A549 (cell line): ENCODE measurements at regions not wholly inside any gene's neighbourhood (a gene's known extent, or its start where the extent isn't known, plus 50 kb on each side); places are given as distances from the start of the nearest gene placed in this dataset.

Experiments
- CTCF ChIP-seq: fragments of >200 bp; sonication (Bioruptor Twin); formaldehyde crosslinking; IDR thresholded peaks from 3 replicates; pipeline ENCODE4 v1.5.1; 2016
- HOXA7 ChIP-seq: fragments of 250-450 bp; sonication (Bioruptor Pico); IDR thresholded peaks from 2 replicates; pipeline ENCODE4 v1.5.0; 2020; ENCODE audit warnings: mild to moderate bottlenecking, moderate library complexity
- KDM1A ChIP-seq: fragments of 200-600 bp; sonication (generic); IDR thresholded peaks from 2 replicates; pipeline ENCODE4 v1.6.1; 2016; ENCODE audit warnings: low read depth, mild to moderate bottlenecking
- POLR2A ChIP-seq: IDR thresholded peaks from 2 replicates; pipeline ENCODE4 v1.6.1; 2012; ENCODE audit warnings: mild to moderate bottlenecking, low read length
- RAD21 ChIP-seq, 2 experiments: fragments of >200 bp in 1 of 2; sonication (Bioruptor Twin) in 1 of 2; formaldehyde crosslinking in 1 of 2; IDR thresholded peaks in 1 of 2; conservative IDR thresholded peaks in 1 of 2; 2 replicates in 1 of 2; 3 replicates in 1 of 2; pipeline ENCODE4 v1.6.1; 2012 to 2018; ENCODE audit warnings: inconsistent platforms in 1 of 2
- RFX5 ChIP-seq: fragments of 450-650 bp; IDR thresholded peaks from 2 replicates; pipeline ENCODE4 v1.7.1; 2014; ENCODE audit warnings: antibody characterized with exemption, mild to moderate bottlenecking, moderate library complexity
- RNF2 ChIP-seq: fragments of 200-600 bp; sonication (generic); IDR thresholded peaks from 2 replicates; pipeline ENCODE4 v1.6.1; 2016; ENCODE audit warnings: low read depth, mild to moderate bottlenecking, antibody characterized with exemption, moderate library complexity, borderline replicate concordance
- SMC3 ChIP-seq: fragments of >200 bp; sonication (Bioruptor Twin); formaldehyde crosslinking; IDR thresholded peaks from 3 replicates; pipeline ENCODE4 v1.6.1; 2018; ENCODE audit warnings: inconsistent platforms
- SREBF2 ChIP-seq: fragments of 450-650 bp; IDR thresholded peaks from 2 replicates; pipeline ENCODE4 v1.6.1; 2014; ENCODE audit warnings: mild to moderate bottlenecking, moderate library complexity

GRCh38 chrX:87808576-87809243, 291.1 kb downstream of the KLHL4 start:
- TF ChIP-seq POLR2A, result no peak
- TF ChIP-seq CTCF, result no peak
- TF ChIP-seq KDM1A, result no peak
- TF ChIP-seq RNF2, result no peak
- TF ChIP-seq SMC3, result no peak
- TF ChIP-seq SREBF2, result no peak
- TF ChIP-seq RFX5, result no peak
- TF ChIP-seq HOXA7 (CRISPR knock-in tag), result no peak
- TF ChIP-seq RAD21 (conservative IDR thresholded peaks at IDR 0.05 in 1 of 2, IDR thresholded peaks at IDR 0.05 in 1 of 2), result no peak
